HepG2 (cell line): ENCODE measurements at regions not wholly inside any gene's neighbourhood (a gene's known extent, or its start where the extent isn't known, plus 50 kb on each side); places are given as distances from the start of the nearest gene placed in this dataset.
A peak's percentile ranks its signal among the peaks of the same experiment; 100 is the strongest.

ENCODE experiments used
- ATAC-seq: fragments of 200-7000 bp; cut with Tn5 transposase; 3 replicates; pipeline ENCODE4 v1.9.1; 2020; ENCODE audit warnings: mild to moderate bottlenecking, moderate library complexity
- BruUV-seq: library from RNA; stranded (reverse); fragments of 400-500 nt; replicated peaks from 2 replicates; lab custom pipeline; 2021; lab: Mats Ljungman, UMichigan
- CTCF ChIA-PET: fragments of 300-600 bp; formaldehyde crosslinking; extraction: SDS; loops from one replicate; lab custom pipeline; 2021; ENCODE audit warnings: low total read pairs, inconsistent platforms, low intra/inter-chr PET ratio; lab: Yijun Ruan, JAX
- POLR2A ChIA-PET: fragments of 350-600 bp; sonication (Branson Sonifier 250); formaldehyde crosslinking; loops from one replicate; lab custom pipeline; 2020; ENCODE audit warnings: antibody characterized with exemption, inconsistent platforms; lab: Yijun Ruan, JAX
- DNase-seq: peaks from one replicate; pipeline ENCODE4 v3.0.0-alpha.2; 2015; ENCODE audit warnings: low spot score
- FAIRE-seq: peaks from 3 replicates; lab custom pipeline; 2011; peaks lifted over from hg19 to GRCh38; lab: Jason Lieb, UNC
- H2AFZ ChIP-seq: one replicate; pipeline ENCODE4 v1.6.1; 2011; ENCODE audit warnings: low read length, inconsistent platforms
- H3K27ac ChIP-seq: fragments of 300-600 bp; 3 replicates; pipeline ENCODE4 v1.8.0; 2011; ENCODE audit warnings: mixed run types, mild to moderate bottlenecking, mixed read lengths, low read length, inconsistent platforms; ENCODE audit not compliant: insufficient read depth; ENCODE audit errors: extremely low read length
- H3K27me3 ChIP-seq, 2 experiments: fragments of 200-600 bp in 1 of 2; 2 replicates in 1 of 2; 3 replicates in 1 of 2; pipeline versions ENCODE4 v1.6.0 to v1.8.0; 2011; ENCODE audit warnings: low read length in 2 of 2, mild to moderate bottlenecking in 2 of 2, moderate library complexity in 2 of 2, inconsistent platforms in 1 of 2; ENCODE audit not compliant: insufficient read depth in 2 of 2, control insufficient read depth in 1 of 2
- H3K36me3 ChIP-seq, 2 experiments: fragments of 200-600 bp in 1 of 2; replicated peaks in 1 of 2; 2 replicates in 1 of 2; 3 replicates in 1 of 2; pipeline versions ENCODE4 v1.5.1 to v1.8.0; 2011; ENCODE audit warnings: low read length in 2 of 2, inconsistent platforms in 1 of 2; ENCODE audit not compliant: insufficient read depth in 2 of 2, control insufficient read depth in 1 of 2
- H3K4me1 ChIP-seq: 2 replicates; pipeline ENCODE4 v1.5.1; 2012; ENCODE audit warnings: low read length, inconsistent platforms; ENCODE audit not compliant: insufficient read depth
- H3K4me2 ChIP-seq: 2 replicates; pipeline ENCODE4 v1.6.0; 2011; ENCODE audit warnings: low read depth, low read length, inconsistent platforms
- H3K4me3 ChIP-seq, 3 experiments: fragments of 200-600 bp in 1 of 3; sonication (generic), shearing (Covaris generic) in 1 of 3; replicated peaks in 1 of 3; 2 replicates each; pipeline ENCODE4 v1.5.1; 2011 to 2016; ENCODE audit warnings: low read length in 3 of 3, inconsistent platforms in 2 of 3, low read depth in 2 of 3, mild to moderate bottlenecking in 2 of 3, control low read depth in 1 of 3, mixed read lengths in 1 of 3; ENCODE audit not compliant: insufficient read depth in 1 of 3
- H3K79me2 ChIP-seq: one replicate; pipeline ENCODE4 v1.6.1; 2011; ENCODE audit warnings: low read length, inconsistent platforms; ENCODE audit not compliant: insufficient read depth
- H3K9ac ChIP-seq: 2 replicates; pipeline ENCODE4 v1.6.0; 2011; ENCODE audit warnings: mild to moderate bottlenecking, low read depth, low read length, inconsistent platforms; ENCODE audit not compliant: insufficient read depth
- H3K9me3 ChIP-seq: 2 replicates; pipeline ENCODE4 v1.5.1; 2012; ENCODE audit warnings: mild to moderate bottlenecking, low read length
- H4K20me1 ChIP-seq: 2 replicates; pipeline ENCODE4 v1.6.0; 2011; ENCODE audit warnings: inconsistent platforms, mild to moderate bottlenecking, low read length, moderate library complexity; ENCODE audit not compliant: insufficient read depth
- ARID3A ChIP-seq: IDR thresholded peaks from 2 replicates; pipeline ENCODE4 v1.6.1; 2012; ENCODE audit warnings: low read depth, low read length, improper control_type of control experiment
- BRCA1 ChIP-seq: sonication (generic); formaldehyde crosslinking; IDR thresholded peaks from 2 replicates; pipeline ENCODE4 v1.4.0; 2020; ENCODE audit warnings: missing genetic modification reagents
- CREB1 ChIP-seq, 2 experiments: fragments of 450-650 bp in 1 of 2; IDR thresholded peaks; 2 replicates each; pipeline ENCODE4 v1.6.1; 2016 to 2017; ENCODE audit warnings: control low read depth in 1 of 2, mild to moderate bottlenecking in 1 of 2, missing compliant biosample characterization in 1 of 2, missing genetic modification characterization in 1 of 2
- GMEB2 ChIP-seq: IDR thresholded peaks from 2 replicates; pipeline ENCODE4 v1.6.1; 2016; ENCODE audit warnings: missing biosample characterization, missing genetic modification reagents, low read depth
- HDAC2 ChIP-seq: sonication (generic); formaldehyde crosslinking; IDR thresholded peaks from 2 replicates; pipeline ENCODE4 v1.4.0; 2020; ENCODE audit warnings: missing genetic modification reagents
- HNF4A ChIP-seq: sonication (generic); formaldehyde crosslinking; IDR thresholded peaks from 2 replicates; pipeline ENCODE4 v1.4.0; 2020; ENCODE audit warnings: missing genetic modification reagents
- MIXL1 ChIP-seq: IDR thresholded peaks from 2 replicates; pipeline ENCODE4 v1.6.1; 2016
- NCOA2 ChIP-seq: sonication (generic); formaldehyde crosslinking; IDR thresholded peaks from 2 replicates; pipeline ENCODE4 v1.8.0; 2022; ENCODE audit warnings: inconsistent platforms
- SRSF9 ChIP-seq: fragments of 200-400 bp; formaldehyde crosslinking; IDR thresholded peaks from 2 replicates; pipeline ENCODE4 v1.6.1; 2018; ENCODE audit warnings: borderline replicate concordance, mild to moderate bottlenecking, low read depth, low read length; ENCODE audit not compliant: insufficient read depth, poor library complexity, severe bottlenecking
- TEF ChIP-seq: sonication (generic); formaldehyde crosslinking; IDR thresholded peaks from 2 replicates; pipeline ENCODE4 v1.5.0; 2020; ENCODE audit warnings: missing genetic modification reagents
- ZBTB7B ChIP-seq: sonication (generic); formaldehyde crosslinking; IDR thresholded peaks from 2 replicates; pipeline ENCODE4 v1.4.0; 2020; ENCODE audit warnings: missing genetic modification reagents
- ZFP91 ChIP-seq: sonication (generic); formaldehyde crosslinking; IDR thresholded peaks from 2 replicates; pipeline ENCODE4 v1.9.0; 2022; ENCODE audit warnings: missing genetic modification reagents, mild to moderate bottlenecking, borderline replicate concordance
- ZNF124 ChIP-seq: sonication (generic); formaldehyde crosslinking; IDR thresholded peaks from 2 replicates; pipeline ENCODE4 v1.4.0; 2020; ENCODE audit warnings: missing genetic modification reagents
- ZNF281 ChIP-seq: sonication (generic); formaldehyde crosslinking; IDR thresholded peaks from 2 replicates; pipeline ENCODE4 v1.4.0; 2020; ENCODE audit warnings: missing genetic modification reagents, borderline replicate concordance
- ZNF879 ChIP-seq: sonication (generic); formaldehyde crosslinking; IDR thresholded peaks from 2 replicates; pipeline ENCODE4 v1.8.1; 2023; ENCODE audit warnings: missing genetic modification reagents
- WGBS: methylation state at CpG from one replicate; pipeline ENCODE4 v1.1.6; 2017; ENCODE audit warnings: low lambda C conversion rate; 5-methylcytosine and 5-hydroxymethylcytosine counted together
- in situ Hi-C: cut with HindIII; loops from 2 replicates; pipeline ENCODE4 v1.10.0; 2017; ENCODE audit warnings: low pct_unique_long_range_greater_than_20kb; ENCODE audit not compliant: extremely low pct_ligation_motif_present
- intact Hi-C: fragments of 100-400 bp; cut with micrococcal nuclease; formaldehyde crosslinking; loops from one replicate; pipeline ENCODE4 v1.10.0; 2022; ENCODE audit not compliant: unreplicated experiment

GRCh38 chr2:166609183-166609959, 115.3 kb upstream of the SCN7A start:
- no peak overlapping the region for H3K4me2 ChIP-seq
- no peak overlapping the region for H2AFZ ChIP-seq
- H3K4me3 ChIP-seq, result no peak overlapping the region
- in situ Hi-C loops (no loop called here), intact Hi-C loops (no loop called here)
- BruUV-seq, result no TSS peak
- ATAC-seq (peak; percentile 95), DNase-seq (peak; percentile 81), FAIRE-seq (peak; percentile 79)
- POLR2A ChIA-PET, result no interaction called here
- H3K36me3 ChIP-seq, result no peaks in the 10 kb centered on the region
- no peaks in the 10 kb centered on the region for H3K9me3 ChIP-seq
- no peak overlapping the region for H3K27ac ChIP-seq
- no peaks in the 10 kb centered on the region for H3K79me2 ChIP-seq
- CTCF ChIA-PET, result no interaction called here
- H3K27me3 ChIP-seq, result peaks cover 0 to 8% of the 10 kb centered on the region in 2 experiments; a peak in 3 of 5 replicates
- H3K9ac ChIP-seq, result no peak overlapping the region
- peaks cover 11% of the 10 kb centered on the region for H3K4me1 ChIP-seq
- 37% methylated on average over 24 of the region's 24 CpGs for WGBS
- no peaks in the 10 kb centered on the region for H4K20me1 ChIP-seq
- TF ChIP-seq ZNF124 (CRISPR knock-in tag), result 0 out of 2 replicates have a peak, but pooled peaks have one; percentile 26
- TF ChIP-seq ZNF879, result no peak
- TF ChIP-seq BRCA1, result no peak
- peak; percentile 51; the same call in 1 of the 2 replicates for TF ChIP-seq ZNF281 (CRISPR knock-in tag)
- peak; percentile 79; the same call in 1 of the 2 replicates for TF ChIP-seq TEF
- peak; percentile 29; the same call in 1 of the 2 replicates for TF ChIP-seq ZBTB7B (CRISPR knock-in tag)
- no peak for TF ChIP-seq SRSF9
- 0 out of 2 replicates have a peak, but pooled peaks have one; percentile 20 for TF ChIP-seq HDAC2 (CRISPR knock-in tag)
- 0 out of 2 replicates have a peak, but pooled peaks have one; percentile 32 for TF ChIP-seq MIXL1 (CRISPR knock-in tag)
- no peak for TF ChIP-seq CREB1 (IDR thresholded peaks at IDR 0.05)
- peak; percentile 39; the same call in 1 of the 2 replicates for TF ChIP-seq CREB1 (CRISPR knock-in tag; IDR thresholded peaks at IDR 0.05)
- 0 out of 2 replicates have a peak, but pooled peaks have one; percentile 18 for TF ChIP-seq ARID3A
- TF ChIP-seq ZFP91 (CRISPR knock-in tag), result 0 out of 2 replicates have a peak, but pooled peaks have one; percentile 23
- TF ChIP-seq GMEB2, result no peak
- TF ChIP-seq NCOA2 (CRISPR knock-in tag), result no peak
- peak; percentile 29; the same call in 1 of the 2 replicates for TF ChIP-seq HNF4A
